H9 (cell line): ENCODE measurements at regions not wholly inside any gene's neighbourhood (a gene's known extent, or its start where the extent isn't known, plus 50 kb on each side); places are given as distances from the start of the nearest gene placed in this dataset.

Experiments used
- DNase-seq: peaks from one replicate; pipeline ENCODE4 v3.0.0-alpha.2; 2017
- H2AFZ ChIP-seq: one replicate; pipeline ENCODE4 v1.6.1; 2013; ENCODE audit warnings: mild to moderate bottlenecking, low read length, control low read depth, moderate library complexity
- H2AK5ac ChIP-seq: 2 replicates; pipeline ENCODE4 v1.6.1; 2013; ENCODE audit warnings: low read length, control low read depth, mixed read lengths; ENCODE audit not compliant: insufficient read length
- H2BK120ac ChIP-seq: one replicate; pipeline ENCODE4 v1.6.1; 2013; ENCODE audit warnings: low read depth, mild to moderate bottlenecking, low read length, control low read depth, inconsistent platforms; ENCODE audit not compliant: poor library complexity, severe bottlenecking
- H2BK12ac ChIP-seq: 2 replicates; pipeline ENCODE4 v1.6.1; 2013; ENCODE audit warnings: low read length, control low read depth, mixed read lengths, low read depth; ENCODE audit not compliant: insufficient read length
- H2BK15ac ChIP-seq: 2 replicates; pipeline ENCODE4 v1.6.1; 2013; ENCODE audit warnings: low read depth, low read length, control low read depth
- H2BK20ac ChIP-seq: one replicate; pipeline ENCODE4 v1.6.1; 2013; ENCODE audit warnings: low read depth, mild to moderate bottlenecking, low read length, control low read depth, inconsistent platforms; ENCODE audit not compliant: poor library complexity, severe bottlenecking
- H2BK5ac ChIP-seq: 2 replicates; pipeline ENCODE4 v1.6.1; 2013; ENCODE audit warnings: low read length, control low read depth, mixed read lengths; ENCODE audit not compliant: insufficient read length
- H3K14ac ChIP-seq: 2 replicates; pipeline ENCODE4 v1.6.1; 2013; ENCODE audit warnings: low read length, control low read depth; ENCODE audit not compliant: insufficient read depth
- H3K18ac ChIP-seq: 2 replicates; pipeline ENCODE4 v1.6.1; 2013; ENCODE audit warnings: low read depth, mild to moderate bottlenecking, mixed read lengths, low read length, control low read depth; ENCODE audit not compliant: insufficient read length
- H3K23ac ChIP-seq: 2 replicates; pipeline ENCODE4 v1.6.1; 2013; ENCODE audit warnings: low read length, control low read depth, mixed read lengths, low read depth; ENCODE audit not compliant: insufficient read length
- H3K23me2 ChIP-seq: 2 replicates; pipeline ENCODE4 v1.6.1; 2013; ENCODE audit warnings: low read depth, mild to moderate bottlenecking, mixed read lengths, low read length, control low read depth; ENCODE audit not compliant: insufficient read length, poor library complexity, severe bottlenecking
- H3K27ac ChIP-seq: 2 replicates; pipeline ENCODE4 v1.5.1; 2013; ENCODE audit warnings: low read length, control low read depth, mixed read lengths, low read depth; ENCODE audit not compliant: insufficient read length
- H3K27me3 ChIP-seq: 2 replicates; pipeline ENCODE4 v1.6.1; 2013; ENCODE audit warnings: low read length, control low read depth, inconsistent platforms; ENCODE audit not compliant: insufficient read depth
- H3K4ac ChIP-seq: 2 replicates; pipeline ENCODE4 v1.6.1; 2013; ENCODE audit warnings: low read depth, mild to moderate bottlenecking, control low read depth, inconsistent platforms, low read length, moderate library complexity
- H3K4me1 ChIP-seq: 2 replicates; pipeline ENCODE4 v1.6.1; 2013; ENCODE audit warnings: low read length, control low read depth, inconsistent platforms; ENCODE audit not compliant: insufficient read depth
- H3K4me2 ChIP-seq: 2 replicates; pipeline ENCODE4 v1.6.1; 2013; ENCODE audit warnings: low read length, control low read depth, mixed read lengths; ENCODE audit not compliant: insufficient read length, insufficient read depth
- H3K56ac ChIP-seq: 2 replicates; pipeline ENCODE4 v1.6.1; 2013; ENCODE audit warnings: low read depth, mild to moderate bottlenecking, mixed read lengths, low read length, control low read depth; ENCODE audit not compliant: insufficient read length
- H3K79me1 ChIP-seq: 2 replicates; pipeline ENCODE4 v1.6.1; 2013; ENCODE audit warnings: low read depth, mild to moderate bottlenecking, moderate library complexity, low read length, control low read depth, inconsistent platforms; ENCODE audit not compliant: insufficient read depth, poor library complexity, severe bottlenecking
- H3K79me2 ChIP-seq: 2 replicates; pipeline ENCODE4 v1.6.1; 2013; ENCODE audit warnings: low read length, control low read depth, inconsistent platforms; ENCODE audit not compliant: insufficient read depth
- H3K9ac ChIP-seq: 2 replicates; pipeline ENCODE4 v1.6.1; 2013; ENCODE audit warnings: low read length, control low read depth, mixed read lengths; ENCODE audit not compliant: insufficient read length; ENCODE audit errors: extremely low read depth
- H3K9me3 ChIP-seq: one replicate; pipeline ENCODE4 v1.6.1; 2013; ENCODE audit warnings: low read depth, low read length, inconsistent platforms; ENCODE audit not compliant: control insufficient read depth
- H3T11ph ChIP-seq: one replicate; pipeline ENCODE4 v1.6.1; 2013; ENCODE audit warnings: mild to moderate bottlenecking, low read length, control low read depth, inconsistent platforms
- H4K20me1 ChIP-seq: one replicate; pipeline ENCODE4 v1.6.1; 2013; ENCODE audit not compliant: control insufficient read depth, insufficient read length, insufficient read depth
- H4K5ac ChIP-seq: 2 replicates; pipeline ENCODE4 v1.6.1; 2013; ENCODE audit warnings: low read depth, mild to moderate bottlenecking, mixed read lengths, low read length, control low read depth; ENCODE audit not compliant: insufficient read length
- H4K8ac ChIP-seq: replicated peaks from 2 replicates; pipeline ENCODE4 v1.6.1; 2013; ENCODE audit warnings: low read length, control low read depth, mixed read lengths, low read depth; ENCODE audit not compliant: insufficient read length
- H4K91ac ChIP-seq: 2 replicates; pipeline ENCODE4 v1.6.1; 2013; ENCODE audit warnings: low read depth, mild to moderate bottlenecking, moderate library complexity, mixed read lengths, low read length, control low read depth; ENCODE audit not compliant: insufficient read length
- H3K27ac Mint-ChIP-seq, 3 experiments: 2 replicates in 2 of 3; 3 replicates in 1 of 3; pipeline ENCODE4 v1.8.0; 2020 to 2021; ENCODE audit warnings: mixed read lengths in 3 of 3, mild to moderate bottlenecking in 1 of 3, moderate library complexity in 1 of 3
- H3K27me3 Mint-ChIP-seq: 2 replicates; pipeline ENCODE4 v1.8.0; 2021; ENCODE audit warnings: low read depth, mild to moderate bottlenecking, moderate library complexity, mixed read lengths
- H3K36me3 Mint-ChIP-seq, 3 experiments: 2 replicates in 2 of 3; 3 replicates in 1 of 3; pipeline ENCODE4 v1.8.0; 2020 to 2021; ENCODE audit warnings: low read depth in 3 of 3, mixed read lengths in 3 of 3; ENCODE audit not compliant: insufficient read depth in 1 of 3
- H3K4me1 Mint-ChIP-seq, 2 experiments: 2 replicates each; pipeline ENCODE4 v1.8.0; 2020; ENCODE audit warnings: mixed read lengths in 2 of 2
- H3K4me3 Mint-ChIP-seq, 2 experiments: 2 replicates in 1 of 2; 3 replicates in 1 of 2; pipeline ENCODE4 v1.8.0; 2020 to 2021; ENCODE audit warnings: mild to moderate bottlenecking in 2 of 2, mixed read lengths in 2 of 2, moderate library complexity in 1 of 2
- H3K9me3 Mint-ChIP-seq, 2 experiments: 2 replicates in 1 of 2; 3 replicates in 1 of 2; pipeline ENCODE4 v1.8.0; 2020; ENCODE audit warnings: mild to moderate bottlenecking in 2 of 2, mixed read lengths in 2 of 2, moderate library complexity in 1 of 2
- TF ChIP-seq, protein P1 (sequence below): fragments of 200-600 bp; sonication (generic); conservative IDR thresholded peaks from 3 replicates; pipeline ENCODE4 v1.8.0; 2021; ENCODE audit warnings: antibody characterized with exemption, mild to moderate bottlenecking

DNA sequence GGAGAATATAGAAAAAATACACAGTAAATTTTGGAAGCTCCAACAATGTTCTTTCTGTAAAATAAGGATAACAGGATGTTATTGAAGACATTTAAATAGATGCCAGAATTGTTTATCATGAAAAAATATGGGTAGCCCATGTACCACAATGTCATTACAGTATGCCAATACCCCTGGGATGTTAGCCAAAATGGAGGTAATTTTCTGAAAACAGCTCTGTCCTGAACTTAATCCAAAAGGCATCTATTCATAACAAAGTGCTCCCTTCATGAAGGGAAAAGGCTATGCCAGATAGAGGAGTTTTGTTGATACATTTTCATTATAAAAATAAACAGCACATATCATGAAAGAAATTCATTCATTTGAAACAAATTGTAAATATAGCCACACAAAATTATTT, 1902.6 kb upstream of the AGA start:
- no peak overlapping the region for H4K91ac ChIP-seq
- no peak overlapping the region for H2BK20ac ChIP-seq
- no peak overlapping the region for H2AFZ ChIP-seq
- H3T11ph ChIP-seq, result no peak overlapping the region
- no peak overlapping the region for H3K14ac ChIP-seq
- H3K27ac ChIP-seq, result no peak overlapping the region
- no peak overlapping the region for H3K4ac ChIP-seq
- H2BK12ac ChIP-seq, result no peak overlapping the region
- no peak overlapping the region for H4K5ac ChIP-seq
- H3K9me3 Mint-ChIP-seq, result no peaks in the 10 kb centered on the region
- H2BK5ac ChIP-seq, result no peak overlapping the region
- H3K27ac Mint-ChIP-seq, result no peak overlapping the region
- no peak overlapping the region for H4K8ac ChIP-seq
- no peak overlapping the region for H2AK5ac ChIP-seq
- H3K4me2 ChIP-seq, result no peak overlapping the region
- H4K20me1 ChIP-seq, result no peaks in the 10 kb centered on the region
- H3K56ac ChIP-seq, result no peak overlapping the region
- no peak overlapping the region for H3K4me3 Mint-ChIP-seq
- no peaks in the 10 kb centered on the region for H3K36me3 Mint-ChIP-seq
- no peaks in the 10 kb centered on the region for H3K79me2 ChIP-seq
- H3K23me2 ChIP-seq, result no peaks in the 10 kb centered on the region
- H3K9me3 ChIP-seq, result no peaks in the 10 kb centered on the region
- H2BK15ac ChIP-seq, result no peak overlapping the region
- no peaks in the 10 kb centered on the region for H3K27me3 Mint-ChIP-seq
- H3K4me1 Mint-ChIP-seq, result no peaks in the 10 kb centered on the region; a peak in 1 of 4 replicates
- H3K27me3 ChIP-seq, result no peaks in the 10 kb centered on the region
- H3K4me1 ChIP-seq, result no peaks in the 10 kb centered on the region
- H3K18ac ChIP-seq, result no peak overlapping the region
- DNase-seq, result no peak
- no peaks in the 10 kb centered on the region for H3K79me1 ChIP-seq
- H3K9ac ChIP-seq, result no peak overlapping the region
- H2BK120ac ChIP-seq, result no peak overlapping the region
- TF ChIP-seq, protein P1, sequence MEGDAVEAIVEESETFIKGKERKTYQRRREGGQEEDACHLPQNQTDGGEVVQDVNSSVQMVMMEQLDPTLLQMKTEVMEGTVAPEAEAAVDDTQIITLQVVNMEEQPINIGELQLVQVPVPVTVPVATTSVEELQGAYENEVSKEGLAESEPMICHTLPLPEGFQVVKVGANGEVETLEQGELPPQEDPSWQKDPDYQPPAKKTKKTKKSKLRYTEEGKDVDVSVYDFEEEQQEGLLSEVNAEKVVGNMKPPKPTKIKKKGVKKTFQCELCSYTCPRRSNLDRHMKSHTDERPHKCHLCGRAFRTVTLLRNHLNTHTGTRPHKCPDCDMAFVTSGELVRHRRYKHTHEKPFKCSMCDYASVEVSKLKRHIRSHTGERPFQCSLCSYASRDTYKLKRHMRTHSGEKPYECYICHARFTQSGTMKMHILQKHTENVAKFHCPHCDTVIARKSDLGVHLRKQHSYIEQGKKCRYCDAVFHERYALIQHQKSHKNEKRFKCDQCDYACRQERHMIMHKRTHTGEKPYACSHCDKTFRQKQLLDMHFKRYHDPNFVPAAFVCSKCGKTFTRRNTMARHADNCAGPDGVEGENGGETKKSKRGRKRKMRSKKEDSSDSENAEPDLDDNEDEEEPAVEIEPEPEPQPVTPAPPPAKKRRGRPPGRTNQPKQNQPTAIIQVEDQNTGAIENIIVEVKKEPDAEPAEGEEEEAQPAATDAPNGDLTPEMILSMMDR, result no peak
- H3K23ac ChIP-seq, result no peak overlapping the region
